Stimulated activated naive CD4-positive, alpha-beta T cell treated with Interleukin-2 at 50 U/mL for 16 hours (primary cell): ENCODE measurements at regions not wholly inside any gene's neighbourhood (a gene's known extent, or its start where the extent isn't known, plus 50 kb on each side); places are given as distances from the start of the nearest gene placed in this dataset.

ENCODE experiments used
- DNase-seq: peaks from one replicate; lab custom pipeline; 2025; lab: John Stamatoyannopoulos, UW

GRCh38 chr11:15622231-15622890 lies 507.6 kb downstream of the INSC start:
- no peak for DNase-seq

DNA sequence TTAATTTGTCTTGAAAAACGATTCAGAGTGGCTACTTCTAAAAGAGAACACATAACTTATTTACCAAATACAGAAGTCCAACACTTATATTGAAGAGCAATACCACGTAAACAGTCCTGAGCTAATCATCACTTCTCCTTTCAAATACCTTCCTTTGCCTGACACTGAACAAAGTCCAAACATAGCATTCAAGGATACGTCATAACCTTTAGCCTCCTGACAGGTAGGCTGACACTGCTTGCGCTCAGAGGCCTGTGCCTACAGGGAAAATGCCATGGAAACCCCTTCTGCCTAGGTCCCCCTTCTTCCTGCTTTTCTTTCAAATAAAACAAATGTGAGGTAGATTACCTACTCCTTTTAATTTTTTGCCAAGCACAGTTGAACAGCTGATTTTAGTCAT lies 510.0 kb downstream of the INSC start:
- DNase-seq: no peak

DNA sequence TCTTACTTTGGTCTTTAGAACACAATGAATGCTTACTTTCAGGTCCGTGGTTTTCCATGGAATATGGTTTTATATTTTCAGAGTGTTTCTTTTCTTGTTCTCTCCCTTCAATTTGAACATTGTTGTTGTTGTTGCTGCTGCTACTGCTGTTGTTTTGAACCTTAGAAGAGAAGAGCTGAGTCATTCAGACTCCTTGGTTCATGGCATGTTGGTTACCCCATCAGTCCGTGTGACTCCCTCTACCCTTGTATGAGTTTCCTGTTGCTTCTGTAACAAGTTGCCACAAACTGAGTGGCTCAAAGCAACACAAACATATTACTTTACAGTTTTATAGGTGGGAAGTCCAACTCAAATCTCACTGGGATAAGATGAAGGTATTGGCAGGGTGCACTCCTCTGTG lies 511.0 kb downstream of the INSC start:
- no peak for DNase-seq

DNA sequence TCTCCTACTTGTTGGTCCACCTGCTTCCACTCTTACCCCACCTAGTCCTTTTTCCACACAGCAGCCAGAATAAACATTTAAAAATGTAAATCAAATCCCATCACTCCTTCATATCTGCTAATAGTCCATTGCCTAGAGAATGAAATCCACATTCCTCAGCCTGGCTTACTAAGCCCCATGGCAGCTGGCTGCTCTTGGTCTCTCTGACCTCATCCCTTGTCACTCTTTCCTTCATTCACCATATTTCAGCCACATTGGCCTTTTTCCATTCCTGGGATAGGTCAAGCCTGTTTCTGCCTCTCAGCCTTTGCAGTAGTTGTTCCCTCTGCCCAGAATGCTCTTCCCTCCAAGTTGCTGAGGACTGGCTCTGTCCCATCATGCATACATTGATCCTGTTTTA lies 512.8 kb downstream of the INSC start:
- DNase-seq: no peak

DNA sequence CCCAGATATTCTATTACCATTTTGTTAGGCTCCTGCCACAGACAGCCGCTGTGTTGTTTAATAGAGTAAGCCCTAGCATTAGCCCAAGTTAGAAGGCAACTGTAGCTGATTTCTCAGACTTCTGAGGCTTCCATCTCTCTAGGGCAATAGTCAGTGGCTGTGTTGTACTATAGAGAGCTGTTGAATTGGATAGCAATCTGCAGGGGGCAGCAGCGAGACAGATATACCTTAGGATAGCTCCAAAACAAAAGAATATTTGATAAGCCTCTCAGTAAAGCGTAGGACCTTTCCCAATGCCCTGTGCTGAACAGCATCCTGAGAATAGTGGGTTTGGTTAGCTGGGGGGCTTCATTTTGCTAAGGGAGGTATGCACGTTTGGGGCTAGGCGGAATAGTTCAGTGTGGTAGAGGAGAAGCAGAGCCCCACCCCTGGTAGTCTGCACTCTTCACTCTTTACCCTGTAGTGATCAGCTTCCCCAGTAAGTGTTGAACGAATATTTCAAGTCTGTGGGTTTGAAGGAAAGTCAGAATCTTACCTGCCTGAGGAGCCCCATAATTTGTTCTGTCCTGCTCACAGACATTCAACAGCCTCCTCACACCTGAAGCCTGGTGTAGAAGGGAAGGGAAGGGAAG lies 515.1 kb downstream of the INSC start:
- no peak for DNase-seq

- DNase-seq: no peak
Observed at GRCh38 chr11:15630896-15631295, 516.2 kb downstream of the INSC start.

GRCh38 chr11:15635521-15635920 lies 520.8 kb downstream of the INSC start:
- DNase-seq: no peak

GRCh38 chr11:15636521-15637089 lies 521.9 kb downstream of the INSC start:
- no peak for DNase-seq

DNA sequence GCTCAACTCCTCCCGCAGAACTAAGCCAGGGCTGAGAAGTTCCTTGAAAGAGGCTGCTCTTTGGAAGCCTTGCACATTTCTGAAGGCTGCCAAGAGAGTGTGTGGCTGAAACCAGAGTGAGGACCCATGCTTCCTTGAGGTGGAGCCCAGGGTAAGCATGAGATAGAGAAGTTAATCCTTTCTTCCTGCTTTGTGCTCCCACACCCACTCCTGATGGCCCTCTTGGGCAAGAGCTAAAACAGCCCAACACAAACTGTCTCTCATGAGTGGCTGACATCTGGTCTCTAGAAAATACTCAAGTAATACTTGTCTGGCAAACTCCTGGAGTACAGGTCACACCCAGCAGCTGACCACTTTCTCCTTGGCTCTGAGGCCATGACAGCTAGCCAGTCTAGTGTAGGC lies 523.7 kb downstream of the INSC start:
- no peak for DNase-seq

DNA sequence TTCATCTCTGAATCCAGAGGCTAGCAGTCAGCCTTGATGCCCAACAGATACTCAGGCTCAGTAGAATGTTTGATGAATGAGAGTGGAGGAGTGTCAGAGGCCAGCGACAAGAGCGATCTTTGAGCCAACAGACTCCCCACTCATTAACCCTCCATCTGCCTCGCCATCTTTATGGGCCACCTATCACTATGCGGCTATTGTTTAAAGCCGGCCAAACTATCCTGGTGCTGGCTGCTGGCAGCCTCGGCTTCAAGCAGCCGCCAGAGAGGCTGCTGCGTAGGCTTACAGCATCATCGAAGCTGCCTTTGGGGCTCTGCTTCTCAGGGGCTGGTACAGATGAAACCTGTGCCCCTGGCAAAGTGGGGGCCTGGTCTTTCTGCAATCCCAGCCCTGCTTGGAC lies 525.6 kb downstream of the INSC start:
- no peak for DNase-seq

DNA sequence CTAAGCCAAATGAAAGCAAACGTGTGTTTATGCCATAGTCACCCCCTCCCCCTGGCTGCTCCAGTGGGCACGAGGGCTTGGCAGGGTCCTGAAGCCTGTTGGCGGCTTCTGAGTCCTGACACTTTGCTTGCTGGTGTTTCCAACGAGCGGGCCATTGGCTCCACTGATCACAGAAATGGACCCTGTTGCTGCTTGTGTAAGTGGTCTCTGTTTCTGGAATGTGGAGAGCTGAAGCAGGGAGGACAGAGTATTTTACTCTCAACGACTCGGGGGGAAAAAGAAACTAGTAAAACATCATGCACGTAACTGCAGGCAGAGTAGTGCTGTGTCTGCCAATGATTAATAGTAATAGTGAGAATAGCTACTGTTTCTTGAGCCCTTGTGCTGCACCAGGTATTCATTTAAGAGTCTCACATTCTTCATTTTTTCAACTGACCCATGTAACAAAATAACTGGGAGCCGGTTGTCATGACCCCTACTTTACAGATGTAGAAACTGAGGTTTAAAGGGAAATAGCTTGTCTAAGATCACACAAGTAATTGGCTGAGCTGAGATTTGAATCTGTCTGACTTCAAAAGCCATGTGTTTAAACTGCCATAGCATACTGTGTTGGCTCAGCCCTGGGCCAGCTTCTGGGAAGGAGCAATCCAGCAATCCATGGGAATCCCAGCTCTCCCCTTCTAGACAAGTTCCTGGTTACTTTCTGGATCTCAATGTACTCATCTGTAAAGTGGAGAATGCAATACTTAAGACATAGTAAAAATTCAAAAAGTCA lies 526.7 kb downstream of the INSC start:
- no peak for DNase-seq

- DNase-seq: no peak
Observed at GRCh38 chr11:15645201-15645600, 530.5 kb downstream of the INSC start.

GRCh38 chr11:15649371-15650104 lies 534.8 kb downstream of the INSC start:
- DNase-seq: no peak

DNA sequence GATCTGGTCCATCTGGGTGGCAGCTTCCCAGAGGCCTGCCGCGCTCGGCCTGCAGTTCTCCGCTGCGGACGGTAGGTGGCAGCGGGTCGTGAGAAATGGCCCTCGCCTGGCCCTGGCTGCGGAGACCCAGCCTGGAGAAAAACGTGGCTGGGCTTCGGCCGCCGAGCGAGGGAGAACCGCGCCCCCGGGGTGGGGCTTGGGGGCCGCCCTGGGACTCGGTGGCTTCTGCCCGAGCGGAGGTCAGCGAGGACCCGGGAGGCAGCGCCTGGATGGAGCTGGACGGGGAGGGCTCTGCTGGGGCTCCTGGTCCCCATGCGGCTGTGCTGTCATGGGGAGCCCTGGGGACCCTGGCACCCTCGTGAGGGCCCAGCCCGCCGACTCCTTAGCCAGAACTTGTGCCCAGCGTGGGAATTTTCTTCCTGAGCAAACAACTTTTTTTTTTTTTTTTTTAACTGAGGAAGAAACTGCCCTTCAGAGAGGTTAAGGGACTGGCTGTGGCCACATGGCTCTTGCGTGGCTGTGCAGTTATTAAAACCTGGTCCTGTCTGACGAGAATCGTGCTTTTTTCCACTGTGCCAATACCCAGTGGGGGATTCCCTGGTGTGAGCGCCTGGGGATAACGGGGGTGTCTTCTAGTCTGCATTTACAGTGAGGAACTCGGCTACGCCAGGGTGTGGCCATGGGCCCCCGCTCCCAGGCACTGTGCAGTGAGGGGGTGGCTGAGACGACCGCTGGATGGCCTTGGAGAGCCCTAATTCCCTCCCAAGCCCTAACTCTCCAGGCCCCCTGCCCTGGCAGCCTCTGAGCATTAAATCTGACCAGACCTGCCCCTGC lies 535.6 kb downstream of the INSC start:
- peak; percentile 55 for DNase-seq

GRCh38 chr11:15651033-15651432 lies 536.3 kb downstream of the INSC start:
- no peak for DNase-seq

GRCh38 chr11:15651816-15652215 lies 537.1 kb downstream of the INSC start:
- no peak for DNase-seq

- DNase-seq: no peak
Observed at GRCh38 chr11:15653191-15653710, 538.5 kb downstream of the INSC start.

GRCh38 chr11:15654451-15654850 lies 539.7 kb downstream of the INSC start:
- DNase-seq: no peak

- DNase-seq: no peak
Observed at GRCh38 chr11:15655552-15655951, 540.8 kb downstream of the INSC start.

DNA sequence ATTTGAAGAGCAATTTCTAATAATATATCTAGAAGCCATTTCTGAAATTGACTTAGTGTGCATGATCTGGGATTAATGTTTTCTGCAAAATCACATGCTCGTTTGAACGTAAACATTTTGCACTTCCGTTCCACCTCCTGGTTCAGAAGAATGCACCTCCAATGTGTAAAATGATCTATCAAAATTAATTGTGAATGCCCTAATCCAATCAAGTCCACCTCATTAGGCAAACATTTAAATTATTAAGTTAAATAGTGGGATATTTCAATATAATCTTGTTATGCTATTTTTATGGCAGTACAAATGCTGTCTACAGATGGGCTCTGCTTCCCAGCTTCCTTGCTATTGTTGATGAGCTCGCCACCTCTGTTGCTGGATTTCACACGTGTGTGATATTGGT lies 542.5 kb downstream of the INSC start:
- no peak for DNase-seq

- DNase-seq: no peak
Observed at GRCh38 chr11:15660496-15660895, 545.8 kb downstream of the INSC start.
